Caki2 (cell line): ENCODE measurements at regions not wholly inside any gene's neighbourhood (a gene's known extent, or its start where the extent isn't known, plus 50 kb on each side); places are given as distances from the start of the nearest gene placed in this dataset.

ENCODE experiments used
- DNase-seq: peaks from one replicate; pipeline ENCODE4 v3.0.0-alpha.2; 2015; ENCODE audit warnings: low read depth
- in situ Hi-C: cut with HindIII; loops from 2 replicates; pipeline ENCODE4 v1.10.0; 2016; ENCODE audit warnings: low sequenced_read_pairs, low pct_unique_long_range_greater_than_20kb, mixed read lengths

DNA sequence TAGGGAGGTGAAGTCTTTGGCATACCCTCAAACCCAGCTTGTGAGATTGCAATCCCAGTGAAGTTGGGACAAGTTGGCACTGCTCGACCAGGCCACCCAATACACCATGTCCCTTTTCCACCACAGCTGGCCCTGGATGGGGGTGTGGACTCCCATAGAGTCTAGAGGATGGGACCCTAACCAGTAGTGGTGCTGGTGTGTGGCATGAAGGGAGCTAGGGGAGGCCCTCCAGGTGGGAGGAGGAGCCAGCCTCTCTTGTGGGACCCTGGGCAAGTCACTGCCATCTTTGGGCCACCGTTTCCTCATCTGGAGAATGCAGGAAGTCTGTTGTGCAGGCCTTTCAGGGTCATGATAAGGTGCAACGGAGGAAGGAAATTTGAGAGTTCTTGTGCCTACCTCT, 1854.9 kb downstream of the TP53TG3F start:
- in situ Hi-C loops, result no loop called here

DNA sequence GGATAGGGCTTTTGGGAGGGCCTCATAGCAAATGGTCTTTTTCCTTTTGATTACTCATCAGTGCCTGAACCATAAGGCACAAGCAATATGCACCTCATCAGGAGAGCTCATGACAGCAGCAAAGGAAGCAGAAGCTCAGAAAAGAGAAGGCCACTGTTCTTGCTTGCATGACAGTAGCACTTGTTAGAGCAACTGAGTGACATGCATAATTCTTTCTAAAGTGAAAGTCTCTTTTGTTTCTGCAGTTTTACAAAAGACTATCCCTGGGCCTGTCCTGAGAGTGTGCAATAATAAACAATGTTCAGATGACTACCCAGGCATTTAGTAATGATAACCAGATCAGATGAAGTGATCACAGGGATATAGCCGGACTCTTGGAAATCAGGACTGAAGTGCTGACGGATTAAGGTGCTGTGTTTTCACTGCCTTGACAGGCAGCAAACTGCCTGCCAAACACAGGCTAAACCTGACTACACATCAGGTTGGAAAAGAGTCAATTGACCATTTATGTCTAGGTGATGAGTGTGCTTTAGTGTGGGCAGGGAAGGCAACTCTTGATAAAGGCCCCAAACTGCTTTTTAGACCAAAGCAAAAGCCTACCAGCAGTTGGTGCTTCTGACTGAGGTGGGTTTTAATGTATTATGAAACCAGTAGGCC, 1860.3 kb downstream of the TP53TG3F start:
- in situ Hi-C loops, result no loop called here
- peak; percentile 8 for DNase-seq

More for the DNA sequence above, 1854.9 kb downstream of the TP53TG3F start:
- DNase-seq, result no peak

DNA sequence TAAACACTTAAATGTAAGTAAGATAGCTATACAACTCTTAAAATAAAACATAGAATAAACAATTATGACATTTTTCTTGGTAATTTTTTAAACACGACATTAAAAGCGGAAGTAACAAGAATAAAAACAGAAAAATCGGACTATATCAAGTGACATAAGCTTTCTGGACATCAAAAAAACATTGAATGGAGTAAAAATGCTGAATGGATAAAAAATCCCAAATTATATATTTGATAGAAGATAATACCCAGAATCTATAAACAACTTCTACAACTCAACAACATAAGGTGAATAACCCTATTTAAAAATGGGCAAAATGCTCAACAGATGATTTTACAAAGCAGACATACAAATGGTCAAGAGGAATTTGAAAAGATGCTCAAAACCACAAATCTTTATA, 1866.5 kb downstream of the TP53TG3F start:
- in situ Hi-C loops, result no loop called here
- DNase-seq, result no peak

GRCh38 chr16:35339337-35339736, 1879.9 kb downstream of the TP53TG3F start:
- in situ Hi-C loops, result loop anchor here (5.0 kb wide), 1 partner anchor 88 kb away; no protein-coding TSS in a partner anchor
- DNase-seq, result no peak

- DNase-seq, result no peak
- in situ Hi-C loops, result no loop called here
These were observed 1882.6 kb downstream of the TP53TG3F start for GRCh38 chr16:35342012-35342411.

DNA sequence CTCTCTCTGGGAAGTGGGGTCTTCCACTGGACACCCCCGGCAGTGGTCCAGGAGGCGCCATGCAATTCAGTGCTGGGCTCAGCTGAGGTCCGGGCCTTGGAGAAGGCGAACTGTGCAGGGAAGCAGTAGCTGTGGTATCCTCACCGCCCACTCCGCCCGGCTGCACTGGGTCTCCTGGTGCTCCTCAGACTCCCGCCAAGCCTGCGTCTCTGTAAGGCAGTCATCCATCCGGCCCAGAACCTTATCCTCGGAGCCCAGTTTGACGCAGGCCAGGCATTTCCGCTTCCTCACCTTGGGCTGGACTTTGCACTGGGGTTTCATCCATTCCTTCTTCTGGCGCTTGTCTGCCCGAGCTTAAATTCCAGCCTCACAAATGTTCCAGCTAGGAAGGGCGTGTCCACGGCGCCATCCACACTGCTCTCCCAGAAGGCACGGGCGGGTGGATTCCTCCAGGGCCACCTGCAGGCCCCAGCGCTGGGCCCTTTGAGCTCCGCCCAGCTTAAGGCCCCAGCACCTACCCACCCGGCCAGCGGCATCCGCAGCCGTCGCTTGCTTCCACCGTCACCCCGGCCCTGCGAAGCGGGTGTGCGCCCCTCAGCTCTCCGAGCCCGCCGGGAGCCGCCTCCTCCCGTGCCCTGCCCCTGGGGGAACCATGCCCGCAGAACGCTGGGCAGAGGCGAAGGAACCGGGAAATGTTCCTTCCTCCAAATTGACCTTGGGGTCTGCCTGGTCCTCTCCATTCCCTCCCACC, 1884.8 kb downstream of the TP53TG3F start:
- in situ Hi-C loops, result no loop called here
- no peak for DNase-seq

DNA sequence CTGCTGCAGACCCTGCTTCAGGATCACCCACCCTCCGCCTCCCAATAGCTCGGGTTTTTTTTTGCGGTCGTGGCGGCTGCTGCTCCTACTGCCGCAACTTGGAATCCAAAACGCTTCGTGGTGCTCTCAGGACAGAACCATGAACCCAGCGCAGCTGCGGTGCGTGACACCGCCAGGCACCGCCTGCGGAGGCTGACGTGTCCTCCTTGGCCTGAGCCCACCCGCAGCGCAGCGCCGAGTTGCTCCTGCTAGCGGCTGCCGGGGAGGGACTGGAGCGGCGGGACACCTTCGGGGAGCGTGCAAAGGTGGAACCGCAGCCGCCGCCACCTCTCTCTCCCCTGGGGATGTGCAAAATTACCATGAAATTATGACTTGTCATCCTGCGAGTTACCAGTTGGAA, 1893.0 kb downstream of the TP53TG3F start:
- no peak for DNase-seq

GRCh38 chr16:35363510-35363909, 1904.1 kb downstream of the TP53TG3F start:
- DNase-seq, result no peak
- in situ Hi-C loops, result no loop called here

More for the DNA sequence above, 1893.0 kb downstream of the TP53TG3F start:
- in situ Hi-C loops, result no loop called here

GRCh38 chr16:35364263-35364662, 1904.9 kb downstream of the TP53TG3F start:
- in situ Hi-C loops, result no loop called here
- DNase-seq, result no peak

DNA sequence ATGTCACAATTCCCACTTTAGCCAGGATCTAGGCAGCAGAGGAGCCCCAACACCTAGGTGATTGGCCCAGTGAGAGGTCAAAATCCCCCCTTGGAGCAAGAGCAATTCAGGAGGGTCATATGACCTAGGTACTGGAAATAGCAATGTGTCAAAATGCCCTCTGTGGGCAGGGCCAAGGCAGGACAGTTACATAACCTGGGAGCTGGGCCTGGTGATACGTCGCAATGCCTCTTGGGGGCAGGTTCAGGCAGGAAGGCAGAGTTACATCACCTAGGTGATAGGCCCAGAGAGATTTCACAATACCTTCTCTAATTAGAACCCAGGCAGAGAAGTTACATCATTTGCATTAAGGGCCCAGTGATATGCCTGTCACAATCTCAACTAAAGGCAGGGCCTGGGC, 1906.3 kb downstream of the TP53TG3F start:
- in situ Hi-C loops, result no loop called here
- DNase-seq, result no peak

DNA sequence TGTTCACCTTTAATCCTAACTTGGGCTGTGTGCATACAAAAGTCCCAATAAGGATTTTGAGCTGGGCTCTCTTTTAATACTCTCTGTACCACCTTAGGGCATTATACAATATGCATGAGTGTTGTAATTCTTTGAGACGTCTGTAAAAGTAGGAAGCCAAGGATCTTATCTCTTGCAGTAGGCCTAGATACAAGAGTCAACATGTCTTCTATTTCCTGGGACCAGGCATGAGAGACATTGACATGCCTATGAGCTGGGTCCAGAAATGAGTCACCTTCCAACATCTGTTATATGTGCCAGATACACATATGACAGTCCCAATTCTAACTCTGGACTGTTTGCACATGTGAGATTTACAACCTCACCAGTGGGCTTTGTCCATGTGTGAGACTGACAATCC, 1911.2 kb downstream of the TP53TG3F start:
- in situ Hi-C loops, result no loop called here
- no peak for DNase-seq

GRCh38 chr16:35377142-35377541, 1917.7 kb downstream of the TP53TG3F start:
- DNase-seq, result no peak
- in situ Hi-C loops, result no loop called here

- no peak for DNase-seq
- in situ Hi-C loops, result no loop called here
These were observed 1927.2 kb downstream of the TP53TG3F start for GRCh38 chr16:35386619-35387018.

GRCh38 chr16:35391328-35391727, 1931.9 kb downstream of the TP53TG3F start:
- peak; percentile 79 for DNase-seq
- in situ Hi-C loops, result no loop called here

DNA sequence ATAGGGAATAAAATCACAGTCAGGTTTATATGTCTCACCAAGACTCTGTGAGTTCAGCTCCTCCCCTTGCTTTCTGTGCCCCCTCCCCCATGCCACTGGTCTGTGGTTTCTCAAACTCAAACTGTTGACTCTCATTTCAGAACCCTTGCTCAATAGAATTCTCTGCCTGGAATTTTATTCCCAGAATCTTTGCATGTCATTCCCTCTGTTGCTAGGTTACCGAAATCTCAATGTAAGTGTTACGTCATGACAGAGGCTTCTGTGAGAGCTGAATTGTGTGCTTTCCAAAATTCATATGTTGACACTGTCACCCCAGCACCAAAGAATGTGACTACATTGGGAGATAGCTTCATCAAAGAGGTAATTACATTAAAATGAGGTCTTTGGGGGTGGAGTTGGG, 1938.8 kb downstream of the TP53TG3F start:
- DNase-seq, result peak; percentile 44
- in situ Hi-C loops, result no loop called here

DNA sequence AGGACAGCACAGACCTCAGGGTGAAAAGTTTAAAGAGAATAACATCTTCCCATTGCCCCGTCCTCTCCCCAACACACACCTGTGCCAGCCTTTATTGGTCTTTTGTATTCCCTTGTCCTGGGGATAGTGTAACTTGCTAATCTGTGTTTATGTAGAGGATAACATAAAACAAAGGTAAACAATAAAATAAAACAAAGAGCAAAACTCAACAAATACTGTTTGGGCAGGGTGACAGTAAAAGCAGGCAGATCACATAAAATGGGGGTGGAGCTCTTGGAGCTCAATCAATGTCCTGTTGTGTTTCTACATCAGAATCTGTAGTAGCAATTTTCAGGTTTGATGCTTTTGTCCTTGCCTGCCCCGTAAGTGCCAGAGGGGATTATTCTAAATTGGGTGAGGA, 1939.7 kb downstream of the TP53TG3F start:
- in situ Hi-C loops, result no loop called here
- DNase-seq, result no peak

DNA sequence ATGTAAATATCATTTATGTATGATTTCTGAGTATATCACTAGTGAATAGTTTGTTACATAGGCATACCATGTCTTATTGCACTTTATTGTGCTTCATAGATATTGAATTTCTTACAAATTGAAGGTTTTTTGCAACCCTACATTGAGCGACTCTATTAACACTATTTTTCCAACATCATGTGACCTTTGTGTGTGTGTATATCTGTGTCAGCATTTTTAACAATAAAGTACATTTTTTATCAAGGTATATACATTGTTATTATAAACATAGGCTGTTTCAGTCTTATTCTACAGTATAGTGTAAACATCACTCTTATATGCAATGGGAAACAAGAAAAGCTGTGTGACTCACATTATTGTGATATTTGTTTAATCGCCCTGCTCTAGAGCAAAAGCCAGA, 1944.9 kb downstream of the TP53TG3F start:
- in situ Hi-C loops, result no loop called here
- no peak for DNase-seq

GRCh38 chr16:35405526-35405925, 1946.1 kb downstream of the TP53TG3F start:
- in situ Hi-C loops, result no loop called here
- no peak for DNase-seq

DNA sequence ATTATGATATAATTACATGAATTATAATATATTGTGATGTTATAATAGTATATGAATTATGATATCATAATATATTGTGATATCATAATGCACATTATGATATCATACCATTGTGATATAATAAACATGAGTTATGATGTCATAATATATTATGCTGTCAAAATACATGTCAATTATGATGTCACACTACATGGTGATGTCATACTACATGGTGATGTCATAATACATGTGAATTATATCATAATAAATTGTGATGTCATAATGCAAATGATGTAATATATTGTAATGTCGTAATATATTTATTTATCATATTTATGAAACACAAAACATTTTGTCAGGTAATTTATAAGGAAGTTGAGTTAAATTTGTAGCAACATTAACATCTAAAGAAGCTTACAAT, 1950.1 kb downstream of the TP53TG3F start:
- no peak for DNase-seq
- in situ Hi-C loops, result no loop called here

GRCh38 chr16:35410438-35410837, 1951.0 kb downstream of the TP53TG3F start:
- in situ Hi-C loops, result no loop called here
- DNase-seq, result no peak
